Lower leg skin (tissue), 4 donors: ENCODE measurements at regions not wholly inside any gene's neighbourhood (a gene's known extent, or its start where the extent isn't known, plus 50 kb on each side); places are given as distances from the start of the nearest gene placed in this dataset.

Source experiments
- DNase-seq, 2 donors: peaks; one replicate each; pipeline ENCODE4 v3.0.0-alpha.2; 2019; ENCODE audit warnings: low spot score in 2 of 2
- H3K4me3 ChIP-seq: fragments of 200-600 bp; sonication (generic); 2 replicates; pipeline ENCODE4 v1.5.1; 2017; ENCODE audit warnings: mild to moderate bottlenecking, low read depth; ENCODE audit not compliant: poor library complexity, severe bottlenecking
- CTCF ChIP-seq, 3 donors: fragments of 450-650 bp; IDR thresholded peaks; one replicate each; pipeline ENCODE4 v1.5.1; 2016; ENCODE audit warnings: antibody characterized with exemption in 3 of 3, mild to moderate bottlenecking in 3 of 3, moderate library complexity in 2 of 3
- POLR2A ChIP-seq, 2 donors: fragments of 450-650 bp; IDR thresholded peaks; one replicate each; pipeline ENCODE4 v1.6.1; 2016 to 2017; ENCODE audit warnings: antibody characterized with exemption in 2 of 2, mild to moderate bottlenecking in 1 of 2, moderate library complexity in 1 of 2
- WGBS, 2 donors: methylation state at CpG; one replicate each; pipeline ENCODE4 v1.1.5; 2018; 5-methylcytosine and 5-hydroxymethylcytosine counted together
- intact Hi-C: fragments of 100-400 bp; cut with DNase I; formaldehyde crosslinking; loops from one replicate; pipeline ENCODE4 v1.15.0; 2023; ENCODE audit warnings: low total_unique reads

GRCh38 chr2:239604861-239605260 lies 204.0 kb upstream of the HDAC4 start:
- intact Hi-C loops: no loop called here
- no peak for TF ChIP-seq POLR2A (IDR thresholded peaks at IDR 0.05)
- TF ChIP-seq CTCF (IDR thresholded peaks at IDR 0.05): no peak
- DNase-seq: no peak
- WGBS, 2 donors: 86 to 89% methylated on average over 5 of the region's 5 CpGs
- no peak overlapping the region for H3K4me3 ChIP-seq

- intact Hi-C loops: no loop called here
- TF ChIP-seq CTCF (IDR thresholded peaks at IDR 0.05) (no peak), POLR2A (IDR thresholded peaks at IDR 0.05) (no peak)
- peak in 1 of 2 donors; percentile 52 for DNase-seq
These were observed 202.9 kb upstream of the HDAC4 start for GRCh38 chr2:239603411-239604356.

GRCh38 chr2:239602290-239603282 lies 201.8 kb upstream of the HDAC4 start:
- no peak overlapping the region for H3K4me3 ChIP-seq
- intact Hi-C loops: no loop called here
- TF ChIP-seq POLR2A (IDR thresholded peaks at IDR 0.05) (no peak), CTCF (IDR thresholded peaks at IDR 0.05) (no peak)
- 69 to 79% methylated on average over 28 to 30 of the region's 30 CpGs for WGBS, 2 donors
- DNase-seq: peak in 1 of 2 donors; percentile 80

More at GRCh38 chr2:239603411-239604356, 202.9 kb upstream of the HDAC4 start:
- H3K4me3 ChIP-seq: no peak overlapping the region
- 75 to 83% methylated on average over 11 of the region's 11 CpGs for WGBS, 2 donors

- H3K4me3 ChIP-seq: no peak overlapping the region
- TF ChIP-seq POLR2A (IDR thresholded peaks at IDR 0.05) (no peak), CTCF (IDR thresholded peaks at IDR 0.05) (no peak)
- intact Hi-C loops: no loop called here
- DNase-seq: no peak
- 88 to 96% methylated on average over 7 of the region's 7 CpGs for WGBS, 2 donors
These were observed 201.1 kb upstream of the HDAC4 start for GRCh38 chr2:239601880-239602279.

GRCh38 chr2:239601201-239601851 lies 200.5 kb upstream of the HDAC4 start:
- 90% methylated on average over 15 of the region's 15 CpGs for WGBS, 2 donors
- intact Hi-C loops: no loop called here
- H3K4me3 ChIP-seq: no peak overlapping the region
- peak in 1 of 2 donors; percentile 79 for DNase-seq
- TF ChIP-seq POLR2A (IDR thresholded peaks at IDR 0.05) (no peak), CTCF (IDR thresholded peaks at IDR 0.05) (no peak)
